Epithelial cell of esophagus (primary cell): ENCODE measurements at regions not wholly inside any gene's neighbourhood (a gene's known extent, or its start where the extent isn't known, plus 50 kb on each side); places are given as distances from the start of the nearest gene placed in this dataset.
"Not testable (repeated sequence)": the region's sequence is repeated elsewhere in the genome, so short reads cannot be mapped to it uniquely, and the experiment has no call there.

Experiments used
- DNase-seq: peaks from one replicate; pipeline ENCODE4 v3.0.0; 2010; ENCODE audit warnings: low read depth
- H3K4me3 ChIP-seq: 2 replicates; pipeline ENCODE4 v1.5.1; 2011; ENCODE audit warnings: mild to moderate bottlenecking, low read length, control low read depth
- CTCF ChIP-seq: IDR thresholded peaks from 2 replicates; pipeline ENCODE4 v1.5.1; 2011; ENCODE audit warnings: low read depth, mild to moderate bottlenecking, low read length, control low read depth, inconsistent platforms; ENCODE audit not compliant: insufficient read depth; ENCODE audit errors: missing control alignments

GRCh38 chr22:23450434-23450795 lies 129.7 kb downstream of the IGLL1 start:
- no peak overlapping the region for H3K4me3 ChIP-seq
- no peak for TF ChIP-seq CTCF

GRCh38 chr22:23449748-23450433 lies 130.2 kb downstream of the IGLL1 start:
- H3K4me3 ChIP-seq, DNase-seq: not testable (repeated sequence)

More at GRCh38 chr22:23450434-23450795, 129.7 kb downstream of the IGLL1 start:
- DNase-seq: no peak

- not testable (repeated sequence) for H3K4me3 ChIP-seq, DNase-seq
Measured at GRCh38 chr22:23448499-23449288, 131.4 kb downstream of the IGLL1 start.

GRCh38 chr22:23446796-23447350 lies 133.2 kb downstream of the IGLL1 start:
- no peak for DNase-seq
- no peak for TF ChIP-seq CTCF
- H3K4me3 ChIP-seq: no peak overlapping the region

- not testable (repeated sequence) for DNase-seq, H3K4me3 ChIP-seq
Measured at GRCh38 chr22:23446194-23446593, 133.9 kb downstream of the IGLL1 start.

GRCh38 chr22:23443905-23444304 lies 136.2 kb downstream of the IGLL1 start:
- not testable (repeated sequence) for DNase-seq, H3K4me3 ChIP-seq

- not testable (repeated sequence) for DNase-seq, H3K4me3 ChIP-seq
Measured at GRCh38 chr22:23439581-23439980, 140.5 kb downstream of the IGLL1 start.

- no peak for DNase-seq
- no peak for TF ChIP-seq CTCF
- no peak overlapping the region for H3K4me3 ChIP-seq
Measured at GRCh38 chr22:23438216-23438615, 141.9 kb downstream of the IGLL1 start.

GRCh38 chr22:23437779-23438178 lies 142.3 kb downstream of the IGLL1 start:
- no peak for TF ChIP-seq CTCF
- H3K4me3 ChIP-seq: no peak overlapping the region
- DNase-seq: no peak

GRCh38 chr22:23437107-23437395 lies 143.0 kb downstream of the IGLL1 start:
- not testable (repeated sequence) for H3K4me3 ChIP-seq, DNase-seq

- not testable (repeated sequence) for H3K4me3 ChIP-seq, DNase-seq
Measured at GRCh38 chr22:23436354-23437106, 143.6 kb downstream of the IGLL1 start.

GRCh38 chr22:23435186-23435585 lies 144.9 kb downstream of the IGLL1 start:
- not testable (repeated sequence) for DNase-seq

GRCh38 chr22:23434198-23434830 lies 145.8 kb downstream of the IGLL1 start:
- H3K4me3 ChIP-seq, DNase-seq: not testable (repeated sequence)

More at GRCh38 chr22:23435186-23435585, 144.9 kb downstream of the IGLL1 start:
- H3K4me3 ChIP-seq: not testable (repeated sequence)
